ENCODE measurements at regions not wholly inside any gene's neighbourhood (a gene's known extent, or its start where the extent isn't known, plus 50 kb on each side); places are given as distances from the start of the nearest gene placed in this dataset.
"Not testable (repeated sequence)": the region's sequence is repeated elsewhere in the genome, so short reads cannot be mapped to it uniquely, and the experiment has no call there.

DNA sequence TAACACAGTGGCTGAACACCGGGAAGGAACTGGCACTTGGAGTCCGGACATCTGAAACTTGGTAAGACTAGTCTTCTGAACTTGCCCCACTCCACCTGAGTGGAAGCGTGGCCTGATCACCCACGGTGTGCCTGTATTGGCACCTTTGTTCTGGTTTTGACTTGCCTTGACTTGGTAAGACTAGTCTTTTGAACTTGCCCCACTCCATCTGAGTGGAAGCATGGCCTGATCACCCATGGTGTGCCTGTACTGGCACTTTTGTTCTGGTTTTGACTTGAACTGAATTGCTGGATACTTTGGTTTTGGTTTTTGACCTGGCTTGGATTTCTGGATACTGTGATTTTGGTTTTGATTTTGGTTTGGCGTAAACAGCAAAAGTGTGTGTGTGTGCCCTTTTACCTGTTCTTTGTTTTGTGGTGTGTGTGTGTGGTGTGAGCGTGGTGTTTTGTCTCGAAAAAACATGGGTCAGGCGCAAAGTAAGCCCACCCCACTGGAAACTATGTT lies 84.1 kb upstream of the ADGRA3 start:
- not testable (repeated sequence) for H3K4me1 ChIP-seq (ENCODE audit: low read length); H3K27ac ChIP-seq (ENCODE audit: low read length); H3K79me2 ChIP-seq (ENCODE audit: low read length); DNase-seq; H3K9me3 ChIP-seq (replicated peaks; ENCODE audit: insufficient read depth, low read length); H3K27me3 ChIP-seq (replicated peaks; ENCODE audit: insufficient read depth, low read length); H4K20me1 ChIP-seq (ENCODE audit: insufficient read depth, low read length); H3K9ac ChIP-seq (ENCODE audit: low read length); H3K36me3 ChIP-seq (replicated peaks; ENCODE audit: insufficient read depth, low read length); H3F3A ChIP-seq (ENCODE audit: insufficient read depth, low read length); H3K9me2 ChIP-seq (replicated peaks; ENCODE audit: insufficient read depth, low read length); H2AFZ ChIP-seq (ENCODE audit: low read length); H3K4me3 ChIP-seq (ENCODE audit: low read length); H3K4me2 ChIP-seq (ENCODE audit: low read depth, low read length)

DNA sequence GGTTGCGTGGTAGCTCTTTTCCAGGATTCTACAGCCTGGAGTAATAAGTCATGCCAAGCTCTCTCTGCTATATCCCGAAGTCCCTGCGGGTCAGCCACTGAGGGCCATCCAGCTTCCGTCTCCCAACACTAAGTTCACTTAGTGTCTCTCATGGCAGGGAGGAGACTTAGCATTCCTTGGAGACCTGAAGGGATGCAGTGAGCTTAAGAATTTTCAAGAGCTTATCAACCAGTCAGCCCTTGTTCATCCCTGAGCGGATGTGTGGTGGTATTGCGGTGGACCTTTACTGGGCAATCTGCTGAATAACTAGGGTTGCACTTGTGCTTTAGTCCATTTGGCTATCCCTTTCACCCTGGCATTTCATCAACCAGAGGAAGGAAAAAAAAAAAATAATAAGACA lies 85.8 kb upstream of the ADGRA3 start:
- not testable (repeated sequence) for H3K79me2 ChIP-seq (ENCODE audit: low read length); H3K36me3 ChIP-seq (replicated peaks; ENCODE audit: insufficient read depth, low read length); H3K9me3 ChIP-seq (replicated peaks; ENCODE audit: insufficient read depth, low read length); H3K27me3 ChIP-seq (replicated peaks; ENCODE audit: insufficient read depth, low read length); H2AFZ ChIP-seq (ENCODE audit: low read length); H3K4me1 ChIP-seq (ENCODE audit: low read length); H3K27ac ChIP-seq (ENCODE audit: low read length); H4K20me1 ChIP-seq (ENCODE audit: insufficient read depth, low read length); DNase-seq; H3F3A ChIP-seq (ENCODE audit: insufficient read depth, low read length); H3K9ac ChIP-seq (ENCODE audit: low read length); H3K4me3 ChIP-seq (ENCODE audit: low read length); H3K4me2 ChIP-seq (ENCODE audit: low read depth, low read length); H3K9me2 ChIP-seq (replicated peaks; ENCODE audit: insufficient read depth, low read length)

DNA sequence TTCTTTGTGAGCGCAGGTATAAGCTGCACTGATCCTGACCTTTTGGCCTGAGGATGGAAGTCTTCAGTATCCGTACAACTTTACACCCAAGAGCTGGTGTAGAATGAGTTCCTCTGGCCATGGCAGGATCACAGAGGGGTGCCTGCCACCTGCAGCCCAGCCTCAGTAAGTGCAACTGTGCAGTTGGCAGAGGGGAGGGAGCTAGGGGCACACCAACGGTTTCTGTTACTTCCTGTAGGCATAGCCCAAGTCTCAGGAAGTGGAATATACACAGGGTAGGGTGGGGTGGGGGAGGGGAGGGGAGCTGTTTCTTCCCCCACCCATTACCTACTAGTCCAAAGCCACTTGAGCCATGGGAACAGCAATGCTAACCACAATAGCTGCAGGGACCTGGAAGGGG lies 85.4 kb upstream of the GBA3 start:
- DNase-seq = peak; percentile 30
- H3K4me2 ChIP-seq (ENCODE audit: low read depth, low read length) = no peak overlapping the region

GRCh38 chr4:22609951-22610525 lies 82.7 kb upstream of the GBA3 start:
- not testable (repeated sequence) for DNase-seq; H3K9me3 ChIP-seq (replicated peaks; ENCODE audit: insufficient read depth, low read length); H3K4me2 ChIP-seq (ENCODE audit: low read depth, low read length); H3K9me2 ChIP-seq (replicated peaks; ENCODE audit: insufficient read depth, low read length); H3K36me3 ChIP-seq (replicated peaks; ENCODE audit: insufficient read depth, low read length); H3K79me2 ChIP-seq (ENCODE audit: low read length); H3K27ac ChIP-seq (ENCODE audit: low read length); H3K9ac ChIP-seq (ENCODE audit: low read length); H4K20me1 ChIP-seq (ENCODE audit: insufficient read depth, low read length); H3K4me1 ChIP-seq (ENCODE audit: low read length); H3F3A ChIP-seq (ENCODE audit: insufficient read depth, low read length); H2AFZ ChIP-seq (ENCODE audit: low read length); H3K27me3 ChIP-seq (replicated peaks; ENCODE audit: insufficient read depth, low read length); H3K4me3 ChIP-seq (ENCODE audit: low read length)

More for the DNA sequence above, 85.4 kb upstream of the GBA3 start:
- no peaks in the 10 kb centered on the region for H4K20me1 ChIP-seq (ENCODE audit: insufficient read depth, low read length)
- no peak overlapping the region for H3K9ac ChIP-seq (ENCODE audit: low read length)
- no peaks in the 10 kb centered on the region for H3K9me2 ChIP-seq (replicated peaks; ENCODE audit: insufficient read depth, low read length)
- no peak overlapping the region for H3K4me3 ChIP-seq (ENCODE audit: low read length)
- H3K27ac ChIP-seq (ENCODE audit: low read length) = no peak overlapping the region
- H2AFZ ChIP-seq (ENCODE audit: low read length) = no peak overlapping the region
- no peaks in the 10 kb centered on the region for H3F3A ChIP-seq (ENCODE audit: insufficient read depth, low read length)
- H3K27me3 ChIP-seq (replicated peaks; ENCODE audit: insufficient read depth, low read length) = no peaks in the 10 kb centered on the region
- H3K79me2 ChIP-seq (ENCODE audit: low read length) = no peaks in the 10 kb centered on the region
- TF ChIP-seq EZH2 (optimal IDR thresholded peaks at IDR 0.05; ENCODE audit: low read depth, low read length) = no peak
- TF ChIP-seq, protein P1, sequence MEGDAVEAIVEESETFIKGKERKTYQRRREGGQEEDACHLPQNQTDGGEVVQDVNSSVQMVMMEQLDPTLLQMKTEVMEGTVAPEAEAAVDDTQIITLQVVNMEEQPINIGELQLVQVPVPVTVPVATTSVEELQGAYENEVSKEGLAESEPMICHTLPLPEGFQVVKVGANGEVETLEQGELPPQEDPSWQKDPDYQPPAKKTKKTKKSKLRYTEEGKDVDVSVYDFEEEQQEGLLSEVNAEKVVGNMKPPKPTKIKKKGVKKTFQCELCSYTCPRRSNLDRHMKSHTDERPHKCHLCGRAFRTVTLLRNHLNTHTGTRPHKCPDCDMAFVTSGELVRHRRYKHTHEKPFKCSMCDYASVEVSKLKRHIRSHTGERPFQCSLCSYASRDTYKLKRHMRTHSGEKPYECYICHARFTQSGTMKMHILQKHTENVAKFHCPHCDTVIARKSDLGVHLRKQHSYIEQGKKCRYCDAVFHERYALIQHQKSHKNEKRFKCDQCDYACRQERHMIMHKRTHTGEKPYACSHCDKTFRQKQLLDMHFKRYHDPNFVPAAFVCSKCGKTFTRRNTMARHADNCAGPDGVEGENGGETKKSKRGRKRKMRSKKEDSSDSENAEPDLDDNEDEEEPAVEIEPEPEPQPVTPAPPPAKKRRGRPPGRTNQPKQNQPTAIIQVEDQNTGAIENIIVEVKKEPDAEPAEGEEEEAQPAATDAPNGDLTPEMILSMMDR (IDR thresholded peaks at IDR 0.05; ENCODE audit: low read length) = peak; percentile 33
- no peaks in the 10 kb centered on the region for H3K9me3 ChIP-seq (replicated peaks; ENCODE audit: insufficient read depth, low read length)
- H3K4me1 ChIP-seq (ENCODE audit: low read length) = no peaks in the 10 kb centered on the region
- H3K36me3 ChIP-seq (replicated peaks; ENCODE audit: insufficient read depth, low read length) = no peaks in the 10 kb centered on the region

GRCh38 chr4:22614114-22614513 lies 78.6 kb upstream of the GBA3 start:
- H3K9ac ChIP-seq (ENCODE audit: low read length) = no peak overlapping the region
- H3K36me3 ChIP-seq (replicated peaks; ENCODE audit: insufficient read depth, low read length) = no peaks in the 10 kb centered on the region
- H3K4me1 ChIP-seq (ENCODE audit: low read length) = no peaks in the 10 kb centered on the region
- no peaks in the 10 kb centered on the region for H3K79me2 ChIP-seq (ENCODE audit: low read length)
- H3F3A ChIP-seq (ENCODE audit: insufficient read depth, low read length) = no peaks in the 10 kb centered on the region
- H3K4me3 ChIP-seq (ENCODE audit: low read length) = no peak overlapping the region
- TF ChIP-seq EZH2 (optimal IDR thresholded peaks at IDR 0.05; ENCODE audit: low read depth, low read length) = no peak
- no peak overlapping the region for H3K4me2 ChIP-seq (ENCODE audit: low read depth, low read length)
- no peak overlapping the region for H2AFZ ChIP-seq (ENCODE audit: low read length)
- no peaks in the 10 kb centered on the region for H3K9me2 ChIP-seq (replicated peaks; ENCODE audit: insufficient read depth, low read length)
- H3K27me3 ChIP-seq (replicated peaks; ENCODE audit: insufficient read depth, low read length) = no peaks in the 10 kb centered on the region
- H3K9me3 ChIP-seq (replicated peaks; ENCODE audit: insufficient read depth, low read length) = no peaks in the 10 kb centered on the region
- H4K20me1 ChIP-seq (ENCODE audit: insufficient read depth, low read length) = no peaks in the 10 kb centered on the region
- DNase-seq = no peak
- H3K27ac ChIP-seq (ENCODE audit: low read length) = no peak overlapping the region
